Karpas-422 (cell line): ENCODE measurements at regions not wholly inside any gene's neighbourhood (a gene's known extent, or its start where the extent isn't known, plus 50 kb on each side); places are given as distances from the start of the nearest gene placed in this dataset.

Experiments
- DNase-seq: peaks from one replicate; pipeline ENCODE4 v3.0.0-alpha.2; 2015
- H2AFZ ChIP-seq: fragments of 200-600 bp; sonication (generic); 2 replicates; pipeline ENCODE4 v1.6.1; 2014; ENCODE audit warnings: antibody characterized with exemption, low read length, mixed read lengths
- H3K27ac ChIP-seq: fragments of 200-600 bp; sonication (generic); 2 replicates; pipeline ENCODE4 v1.5.1; 2014; ENCODE audit warnings: mild to moderate bottlenecking, low read length, moderate library complexity
- H3K27me3 ChIP-seq: fragments of 200-600 bp; sonication (generic); 2 replicates; pipeline ENCODE4 v1.6.1; 2014; ENCODE audit warnings: low read length, mixed read lengths
- H3K36me3 ChIP-seq: fragments of 200-600 bp; sonication (generic); 2 replicates; pipeline ENCODE4 v1.6.1; 2014; ENCODE audit warnings: low read length, mixed read lengths; ENCODE audit not compliant: insufficient read depth
- H3K4me1 ChIP-seq: fragments of 200-600 bp; sonication (generic); 2 replicates; pipeline ENCODE4 v1.6.1; 2014; ENCODE audit warnings: mild to moderate bottlenecking, low read length, mixed read lengths
- H3K4me2 ChIP-seq: fragments of 200-600 bp; sonication (generic); 2 replicates; pipeline ENCODE4 v1.6.1; 2014; ENCODE audit warnings: low read length, low read depth, mild to moderate bottlenecking; ENCODE audit not compliant: poor library complexity, severe bottlenecking
- H3K4me3 ChIP-seq: fragments of 200-600 bp; sonication (generic); 2 replicates; pipeline ENCODE4 v1.5.1; 2014; ENCODE audit warnings: mild to moderate bottlenecking, antibody characterized with exemption, low read length, mixed read lengths
- H3K79me2 ChIP-seq: fragments of 200-600 bp; sonication (generic); 2 replicates; pipeline ENCODE4 v1.6.1; 2014; ENCODE audit warnings: mild to moderate bottlenecking, low read length, mixed read lengths
- H3K9ac ChIP-seq: fragments of 200-600 bp; sonication (generic); 2 replicates; pipeline ENCODE4 v1.6.0; 2014; ENCODE audit warnings: low read length
- H3K9me2 ChIP-seq: fragments of 200-600 bp; sonication (generic), shearing (Covaris generic); replicated peaks from 2 replicates; pipeline ENCODE4 v1.6.0; 2014; ENCODE audit warnings: mild to moderate bottlenecking, low read length, moderate library complexity; ENCODE audit not compliant: insufficient read depth
- H3K9me3 ChIP-seq: fragments of 300-700, 200-600 bp; sonication (generic); 2 replicates; pipeline ENCODE4 v1.6.1; 2014; ENCODE audit warnings: low read length, mixed read lengths
- H4K20me1 ChIP-seq: fragments of 200-600 bp; sonication (generic); 2 replicates; pipeline ENCODE4 v1.6.1; 2014; ENCODE audit warnings: mild to moderate bottlenecking, antibody characterized with exemption, low read length, low read depth; ENCODE audit not compliant: insufficient read depth

DNA sequence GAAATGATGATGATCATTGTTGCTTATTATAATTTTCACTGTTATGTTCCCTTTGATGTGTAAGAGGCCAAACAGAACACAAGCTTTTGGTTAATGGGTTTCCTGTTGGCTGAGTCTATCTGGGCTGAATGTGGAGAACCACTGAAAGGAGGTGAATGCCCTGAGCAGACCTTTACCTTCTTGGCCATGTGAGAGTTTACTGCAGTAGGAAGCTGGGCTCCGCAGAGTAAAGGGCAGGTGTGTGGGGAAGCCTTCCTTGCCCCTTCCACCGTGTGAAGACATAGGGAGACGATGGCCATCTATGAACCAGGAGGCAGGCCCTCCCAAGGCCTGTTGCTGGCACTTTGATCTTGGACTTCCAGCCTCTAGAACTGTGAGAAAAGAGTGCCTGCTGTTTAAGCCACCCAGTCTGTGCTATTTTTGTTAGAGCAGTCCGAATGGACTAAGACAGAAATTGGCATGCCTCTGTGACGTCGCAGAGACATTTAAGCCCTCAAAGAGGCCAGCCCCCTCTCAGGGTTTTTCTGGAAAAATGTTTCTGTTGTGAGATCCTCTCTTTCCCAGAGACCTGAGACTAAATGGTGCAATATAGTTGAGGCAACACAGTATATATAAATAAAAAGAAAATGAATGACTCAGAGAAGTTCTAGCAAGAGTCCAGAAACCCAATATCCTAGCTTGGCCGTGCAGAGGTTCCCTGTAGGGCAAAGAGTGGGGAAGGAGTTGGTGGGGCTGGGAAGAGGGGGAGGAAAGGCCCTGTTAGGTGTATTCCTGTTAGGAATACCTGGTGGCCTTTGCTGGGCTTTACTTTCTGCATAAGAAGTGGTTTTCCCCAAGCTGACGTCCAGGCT lies 121.9 kb upstream of the LGALSL start:
- Histone ChIP-seq H2AFZ (no peak overlapping the region), H4K20me1 (no peaks in the 10 kb centered on the region), H3K27ac (no peak overlapping the region), H3K9ac (no peak overlapping the region), H3K4me1 (peaks cover 21% of the 10 kb centered on the region), H3K36me3 (no peaks in the 10 kb centered on the region), H3K27me3 (no peaks in the 10 kb centered on the region), H3K79me2 (no peaks in the 10 kb centered on the region), H3K9me2 (no peaks in the 10 kb centered on the region), H3K4me2 (no peak overlapping the region), H3K9me3 (no peaks in the 10 kb centered on the region), H3K4me3 (no peak overlapping the region)
- no peak for DNase-seq

DNA sequence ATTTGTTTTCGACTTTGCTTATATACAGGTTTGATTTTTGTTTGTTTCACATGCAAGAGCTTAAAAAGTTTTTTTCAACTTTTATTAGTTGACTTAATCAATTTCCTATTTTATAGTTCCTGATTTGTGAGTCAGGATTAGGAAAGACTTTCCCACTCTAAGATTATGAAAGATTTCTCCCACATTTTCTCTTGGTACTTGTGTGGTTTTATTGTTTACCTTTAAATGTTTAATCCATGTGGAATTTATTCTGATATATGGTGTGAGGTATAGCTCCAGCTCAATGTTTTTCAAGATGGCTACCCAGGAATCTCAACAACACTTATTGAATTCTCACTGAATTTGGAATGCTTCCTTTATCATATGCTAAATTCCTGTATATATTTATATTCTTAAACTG lies 117.8 kb upstream of the LGALSL start:
- 0 out of 2 replicates have a peak, but pooled peaks cover 2% of the 10 kb centered on the region for H3K27me3 ChIP-seq
- H3K4me2 ChIP-seq, result no peak overlapping the region
- H3K79me2 ChIP-seq, result no peaks in the 10 kb centered on the region

DNA sequence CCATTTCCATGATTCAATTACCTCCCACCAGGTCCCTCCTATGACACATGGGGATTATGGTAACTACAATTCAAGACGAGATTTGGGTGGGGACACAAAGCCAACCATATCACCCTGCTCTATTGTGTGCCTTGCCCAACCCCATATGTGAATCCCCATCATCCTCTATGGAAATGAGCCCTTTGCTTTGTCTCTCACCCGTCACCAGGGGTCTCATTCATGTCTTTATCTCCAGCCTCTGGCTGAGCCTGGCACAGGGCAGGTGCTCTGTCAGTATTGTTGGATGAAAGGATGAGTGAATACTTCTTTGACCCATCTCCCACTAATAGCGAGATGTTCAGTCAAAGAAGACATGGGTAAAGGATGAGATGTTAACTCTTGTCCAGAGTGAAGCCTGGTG lies 116.6 kb upstream of the LGALSL start:
- Histone ChIP-seq H3K9me3 (no peaks in the 10 kb centered on the region), H3K9ac (no peak overlapping the region), H3K27ac (no peak overlapping the region), H2AFZ (no peak overlapping the region), H4K20me1 (no peaks in the 10 kb centered on the region), H3K9me2 (no peaks in the 10 kb centered on the region), H3K4me1 (no peaks in the 10 kb centered on the region), H3K4me2 (no peak overlapping the region), H3K27me3 (0 out of 2 replicates have a peak, but pooled peaks cover 2% of the 10 kb centered on the region), H3K36me3 (no peaks in the 10 kb centered on the region), H3K79me2 (no peaks in the 10 kb centered on the region), H3K4me3 (no peak overlapping the region)
- peak; percentile 50 for DNase-seq

More for the DNA sequence above, 117.8 kb upstream of the LGALSL start:
- Histone ChIP-seq H3K4me1 (no peaks in the 10 kb centered on the region), H3K4me3 (no peak overlapping the region), H3K9me3 (no peaks in the 10 kb centered on the region), H2AFZ (no peak overlapping the region), H3K27ac (no peak overlapping the region), H3K9ac (no peak overlapping the region), H3K9me2 (no peaks in the 10 kb centered on the region), H3K36me3 (no peaks in the 10 kb centered on the region), H4K20me1 (no peaks in the 10 kb centered on the region)
- DNase-seq, result no peak

DNA sequence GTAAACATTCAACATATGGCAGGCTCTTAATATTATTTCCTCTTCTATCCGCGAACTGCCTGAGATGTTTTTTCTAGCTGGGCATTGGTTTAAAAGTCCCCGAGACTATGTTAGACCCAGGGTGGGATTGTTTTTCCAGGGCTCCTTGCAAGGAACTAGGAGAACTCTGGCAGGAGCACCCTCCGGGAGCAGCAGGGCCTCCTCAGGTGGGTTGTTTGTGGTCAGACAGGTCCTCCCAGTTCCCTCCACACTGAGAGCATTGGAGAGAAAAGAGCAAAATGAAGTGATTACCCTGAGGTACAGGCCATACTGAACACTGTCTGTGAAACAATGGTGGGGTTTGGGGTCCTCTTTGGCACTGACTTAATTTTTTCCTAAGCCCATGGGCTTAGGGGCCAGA lies 115.9 kb upstream of the LGALSL start:
- no peaks in the 10 kb centered on the region for H3K9me2 ChIP-seq
- no peaks in the 10 kb centered on the region for H3K4me1 ChIP-seq
- H2AFZ ChIP-seq, result no peak overlapping the region
- H3K79me2 ChIP-seq, result no peaks in the 10 kb centered on the region
- 0 out of 2 replicates have a peak, but pooled peaks cover 2% of the 10 kb centered on the region for H3K27me3 ChIP-seq
- H3K4me2 ChIP-seq, result no peak overlapping the region
- no peaks in the 10 kb centered on the region for H3K9me3 ChIP-seq
- H3K9ac ChIP-seq, result no peak overlapping the region
- no peaks in the 10 kb centered on the region for H4K20me1 ChIP-seq
- no peak overlapping the region for H3K4me3 ChIP-seq
- DNase-seq, result no peak
- H3K27ac ChIP-seq, result no peak overlapping the region
- no peaks in the 10 kb centered on the region for H3K36me3 ChIP-seq

DNA sequence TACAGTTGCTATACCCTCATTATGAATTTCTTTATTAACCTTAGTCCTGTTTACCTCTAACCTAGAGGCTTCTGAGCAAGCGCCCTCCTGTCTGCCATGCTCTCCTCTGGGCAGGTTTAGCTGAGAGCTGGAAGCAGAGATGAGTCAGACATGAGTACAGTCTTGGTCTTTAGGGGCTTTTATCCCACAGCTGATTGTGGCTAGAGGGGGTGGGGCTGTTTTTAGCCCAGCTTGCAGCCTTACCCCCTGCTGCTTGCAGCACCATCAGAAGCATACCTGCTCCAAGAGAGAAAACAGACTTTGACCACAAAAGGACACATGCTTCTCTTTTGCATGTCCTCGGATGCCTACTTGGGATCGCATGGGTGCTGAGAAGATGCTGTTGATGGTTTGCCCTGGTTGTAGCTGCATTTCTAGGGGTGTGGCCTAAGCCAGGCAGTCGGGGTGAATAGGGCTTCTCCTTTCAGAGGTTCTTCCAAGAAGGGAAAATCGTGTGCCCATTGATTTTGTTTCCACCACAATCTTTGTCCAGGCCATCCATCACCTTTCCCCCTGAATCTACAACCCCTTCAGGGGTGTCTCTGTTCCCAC lies 115.0 kb upstream of the LGALSL start:
- DNase-seq, result no peak

DNA sequence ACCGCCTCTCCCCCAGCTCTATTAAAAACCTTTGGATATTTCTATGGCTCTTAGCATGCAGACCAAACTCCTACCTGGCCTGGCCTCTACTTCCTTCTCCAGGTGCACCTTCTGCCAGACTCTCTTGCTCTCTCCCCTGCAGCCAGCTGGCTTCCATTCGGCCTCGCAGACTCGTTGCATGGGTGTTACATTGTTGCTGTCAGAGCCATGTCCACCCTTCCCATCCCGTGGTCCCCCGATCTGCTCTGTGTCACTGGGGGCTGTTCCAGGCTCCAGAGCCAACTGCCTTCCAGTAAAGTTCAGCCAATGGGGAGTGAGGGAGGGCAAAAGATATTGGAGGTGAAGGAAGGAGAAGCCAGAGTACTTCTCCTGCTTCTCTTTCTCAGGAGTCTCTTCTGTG lies 112.5 kb upstream of the LGALSL start:
- no peaks in the 10 kb centered on the region for H4K20me1 ChIP-seq

More for the DNA sequence above, 115.0 kb upstream of the LGALSL start:
- H3K4me3 ChIP-seq, result no peak overlapping the region
- H3K9me2 ChIP-seq, result no peaks in the 10 kb centered on the region
- H3K4me2 ChIP-seq, result no peak overlapping the region
- H3K4me1 ChIP-seq, result no peaks in the 10 kb centered on the region
- H3K9me3 ChIP-seq, result no peaks in the 10 kb centered on the region
- H2AFZ ChIP-seq, result no peak overlapping the region
- H4K20me1 ChIP-seq, result no peaks in the 10 kb centered on the region
- no peaks in the 10 kb centered on the region for H3K79me2 ChIP-seq
- H3K9ac ChIP-seq, result no peak overlapping the region
- no peaks in the 10 kb centered on the region for H3K36me3 ChIP-seq
- no peak overlapping the region for H3K27ac ChIP-seq
- H3K27me3 ChIP-seq, result 0 out of 2 replicates have a peak, but pooled peaks cover 2% of the 10 kb centered on the region

DNA sequence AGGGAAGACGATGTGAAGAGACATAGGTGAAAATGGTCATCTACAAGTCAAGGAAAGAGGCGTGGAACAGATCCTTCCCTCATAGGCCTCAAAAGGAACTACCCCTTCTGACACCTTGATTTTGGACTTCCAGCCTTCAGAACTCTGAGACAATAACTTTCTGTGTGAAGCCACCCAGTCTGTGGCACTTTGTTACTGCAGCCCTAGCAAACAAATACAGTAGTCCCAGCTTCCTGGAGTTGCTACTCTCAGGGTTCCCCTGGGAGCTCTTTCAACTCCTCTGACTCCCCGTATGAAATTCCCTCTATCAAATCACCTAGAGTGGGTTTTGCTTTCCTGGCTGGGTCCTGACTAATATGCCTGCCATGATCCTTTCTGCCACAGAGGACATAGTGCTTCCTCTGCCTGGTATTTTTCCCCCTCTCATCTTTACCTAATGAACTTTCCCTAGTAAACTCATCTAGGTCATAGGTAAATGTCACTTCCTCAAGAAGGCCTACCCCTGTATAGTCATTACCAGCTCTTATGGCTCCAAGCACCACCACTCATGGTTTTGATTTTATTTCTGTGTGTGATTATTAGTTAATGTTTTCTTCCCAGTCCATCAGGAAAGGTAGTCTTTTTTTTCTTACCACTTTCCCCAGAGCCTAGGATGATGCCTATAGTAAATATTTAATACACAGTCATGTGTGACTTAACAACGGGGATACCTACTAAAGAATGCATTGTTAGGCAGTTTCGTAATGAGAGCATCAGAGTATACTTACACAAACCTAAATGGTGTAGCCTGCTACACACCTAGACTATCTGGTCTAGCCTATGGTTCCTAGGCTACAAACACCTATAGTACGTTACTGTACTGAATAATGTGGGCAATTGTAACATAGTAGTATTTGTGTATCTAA lies 111.5 kb upstream of the LGALSL start:
- no peak overlapping the region for H2AFZ ChIP-seq
- no peak overlapping the region for H3K27ac ChIP-seq
- H3K4me3 ChIP-seq, result no peak overlapping the region
- no peak for DNase-seq
- H3K36me3 ChIP-seq, result no peaks in the 10 kb centered on the region
- no peaks in the 10 kb centered on the region for H3K79me2 ChIP-seq
- no peaks in the 10 kb centered on the region for H3K4me1 ChIP-seq
- no peak overlapping the region for H3K9ac ChIP-seq
- no peaks in the 10 kb centered on the region for H3K9me3 ChIP-seq
- no peaks in the 10 kb centered on the region for H3K9me2 ChIP-seq
- no peaks in the 10 kb centered on the region for H4K20me1 ChIP-seq
- no peak overlapping the region for H3K4me2 ChIP-seq
- 0 out of 2 replicates have a peak, but pooled peaks cover 2% of the 10 kb centered on the region for H3K27me3 ChIP-seq

More for the DNA sequence above, 112.5 kb upstream of the LGALSL start:
- 0 out of 2 replicates have a peak, but pooled peaks cover 2% of the 10 kb centered on the region for H3K27me3 ChIP-seq
- H2AFZ ChIP-seq, result no peak overlapping the region
- no peaks in the 10 kb centered on the region for H3K9me2 ChIP-seq
- no peaks in the 10 kb centered on the region for H3K36me3 ChIP-seq
- no peaks in the 10 kb centered on the region for H3K4me1 ChIP-seq
- H3K27ac ChIP-seq, result no peak overlapping the region
- no peaks in the 10 kb centered on the region for H3K79me2 ChIP-seq
- no peak for DNase-seq
- no peak overlapping the region for H3K4me2 ChIP-seq
- H3K9ac ChIP-seq, result no peak overlapping the region
- H3K4me3 ChIP-seq, result no peak overlapping the region
- no peaks in the 10 kb centered on the region for H3K9me3 ChIP-seq
